Activated T-cell treated with anti-CD3 and anti-CD28 coated beads, Interleukin-2, amount 50 U/mL, for 72 hours (primary cell): ENCODE measurements at regions not wholly inside any gene's neighbourhood (a gene's known extent, or its start where the extent isn't known, plus 50 kb on each side); places are given as distances from the start of the nearest gene placed in this dataset.

ENCODE experiments used
- ATAC-seq, 2 donors: fragments of 150-1000 bp; cut with Tn5 transposase; replicated peaks in 1 of 2; 2 replicates each; pipeline ENCODE4 v1.10.0; 2021; ENCODE audit warnings: moderate library complexity in 2 of 2, mild to moderate bottlenecking in 1 of 2
- DNase-seq, 2 donors: peaks; one replicate each; pipeline ENCODE4 v3.0.0; 2021 to 2022; ENCODE audit warnings: mixed read lengths in 1 of 2
- H3K27ac Mint-ChIP-seq: one replicate; pipeline ENCODE4 v1.8.0; 2022; ENCODE audit warnings: mild to moderate bottlenecking, moderate library complexity, mixed read lengths
- H3K27me3 Mint-ChIP-seq: one replicate; pipeline ENCODE4 v1.8.0; 2022; ENCODE audit warnings: low read depth, mixed read lengths
- H3K36me3 Mint-ChIP-seq, 2 donors: one replicate each; pipeline ENCODE4 v1.8.0; 2022; ENCODE audit warnings: mixed read lengths in 2 of 2, mild to moderate bottlenecking in 1 of 2; ENCODE audit not compliant: insufficient read depth in 2 of 2
- H3K4me1 Mint-ChIP-seq: one replicate; pipeline ENCODE4 v1.8.0; 2022; ENCODE audit warnings: low read depth, mixed read lengths
- H3K4me3 Mint-ChIP-seq, 2 donors: one replicate each; pipeline ENCODE4 v1.8.0; 2022; ENCODE audit warnings: mild to moderate bottlenecking in 2 of 2, mixed read lengths in 2 of 2, moderate library complexity in 2 of 2
- H3K9me3 Mint-ChIP-seq, 2 donors: one replicate each; pipeline ENCODE4 v1.8.0; 2022; ENCODE audit warnings: mixed read lengths in 2 of 2

- H3K27me3 Mint-ChIP-seq = no peaks in the 10 kb centered on the region
- DNase-seq (no peak), ATAC-seq (no peak)
- peaks cover 8% of the 10 kb centered on the region for H3K4me1 Mint-ChIP-seq
- H3K36me3 Mint-ChIP-seq = no peaks in the 10 kb centered on the region
- H3K4me3 Mint-ChIP-seq = no peak overlapping the region
- H3K27ac Mint-ChIP-seq = no peak overlapping the region
- no peaks in the 10 kb centered on the region for H3K9me3 Mint-ChIP-seq
Observed at GRCh38 chr18:79579807-79580497, 99.7 kb upstream of the CTDP1 start.

GRCh38 chr18:79580498-79581171 is 99.0 kb upstream of the CTDP1 start:
- Mint-ChIP-seq H3K27ac (no peak overlapping the region), H3K36me3 (no peaks in the 10 kb centered on the region), H3K4me1 (peaks cover 1% of the 10 kb centered on the region), H3K9me3 (no peaks in the 10 kb centered on the region), H3K27me3 (no peaks in the 10 kb centered on the region), H3K4me3 (no peak overlapping the region)
- DNase-seq (no peak), ATAC-seq (no peak)

GRCh38 chr18:79581406-79581805 is 98.2 kb upstream of the CTDP1 start:
- ATAC-seq (no peak), DNase-seq (no peak)
- no peaks in the 10 kb centered on the region for H3K36me3 Mint-ChIP-seq
- H3K27me3 Mint-ChIP-seq = no peaks in the 10 kb centered on the region
- no peak overlapping the region for H3K4me3 Mint-ChIP-seq
- no peaks in the 10 kb centered on the region for H3K4me1 Mint-ChIP-seq
- no peak overlapping the region for H3K27ac Mint-ChIP-seq
- H3K9me3 Mint-ChIP-seq = no peaks in the 10 kb centered on the region

- Mint-ChIP-seq H3K4me3 (no peak overlapping the region), H3K27ac (no peak overlapping the region), H3K9me3 (no peaks in the 10 kb centered on the region), H3K36me3 (no peaks in the 10 kb centered on the region), H3K4me1 (no peaks in the 10 kb centered on the region), H3K27me3 (no peaks in the 10 kb centered on the region)
- DNase-seq (no peak), ATAC-seq (no peak)
Observed at GRCh38 chr18:79581911-79582310, 97.7 kb upstream of the CTDP1 start.

- DNase-seq = no peak
- H3K27ac Mint-ChIP-seq = no peak overlapping the region
- no peaks in the 10 kb centered on the region for H3K9me3 Mint-ChIP-seq
- no peak for ATAC-seq
- H3K4me1 Mint-ChIP-seq = no peaks in the 10 kb centered on the region
- H3K4me3 Mint-ChIP-seq = no peak overlapping the region
- no peaks in the 10 kb centered on the region for H3K27me3 Mint-ChIP-seq
- H3K36me3 Mint-ChIP-seq = no peaks in the 10 kb centered on the region
Observed at GRCh38 chr18:79582978-79583377, 96.6 kb upstream of the CTDP1 start.

GRCh38 chr18:79583426-79583825 is 96.2 kb upstream of the CTDP1 start:
- ATAC-seq = no peak
- no peak for DNase-seq

GRCh38 chr18:79583984-79584401 is 95.6 kb upstream of the CTDP1 start:
- no peaks in the 10 kb centered on the region for H3K4me1 Mint-ChIP-seq
- no peak overlapping the region for H3K27ac Mint-ChIP-seq
- H3K4me3 Mint-ChIP-seq = no peak overlapping the region
- H3K36me3 Mint-ChIP-seq = no peaks in the 10 kb centered on the region
- no peaks in the 10 kb centered on the region for H3K27me3 Mint-ChIP-seq
- no peak for ATAC-seq
- no peak for DNase-seq
- H3K9me3 Mint-ChIP-seq = no peaks in the 10 kb centered on the region

More at GRCh38 chr18:79583426-79583825, 96.2 kb upstream of the CTDP1 start:
- Mint-ChIP-seq H3K27me3 (no peaks in the 10 kb centered on the region), H3K4me3 (no peak overlapping the region), H3K9me3 (no peaks in the 10 kb centered on the region), H3K27ac (no peak overlapping the region), H3K36me3 (no peaks in the 10 kb centered on the region), H3K4me1 (no peaks in the 10 kb centered on the region)

- no peaks in the 10 kb centered on the region for H3K27me3 Mint-ChIP-seq
- ATAC-seq (no peak), DNase-seq (no peak)
- no peak overlapping the region for H3K27ac Mint-ChIP-seq
- H3K4me3 Mint-ChIP-seq = no peak overlapping the region
- H3K36me3 Mint-ChIP-seq = no peaks in the 10 kb centered on the region
- no peaks in the 10 kb centered on the region for H3K9me3 Mint-ChIP-seq
- no peaks in the 10 kb centered on the region for H3K4me1 Mint-ChIP-seq
Observed at GRCh38 chr18:79584491-79585394, 94.9 kb upstream of the CTDP1 start.

GRCh38 chr18:79585395-79586370 is 93.9 kb upstream of the CTDP1 start:
- Mint-ChIP-seq H3K27me3 (no peaks in the 10 kb centered on the region), H3K4me3 (no peak overlapping the region), H3K9me3 (no peaks in the 10 kb centered on the region), H3K4me1 (no peaks in the 10 kb centered on the region), H3K27ac (no peak overlapping the region), H3K36me3 (no peaks in the 10 kb centered on the region)
- DNase-seq (no peak), ATAC-seq (no peak)

- H3K9me3 Mint-ChIP-seq = no peaks in the 10 kb centered on the region
- no peak overlapping the region for H3K27ac Mint-ChIP-seq
- H3K27me3 Mint-ChIP-seq = no peaks in the 10 kb centered on the region
- DNase-seq (no peak), ATAC-seq (no peak)
- H3K36me3 Mint-ChIP-seq = no peaks in the 10 kb centered on the region
- H3K4me1 Mint-ChIP-seq = no peaks in the 10 kb centered on the region
- no peak overlapping the region for H3K4me3 Mint-ChIP-seq
Observed at GRCh38 chr18:79586436-79587225, 93.0 kb upstream of the CTDP1 start.

GRCh38 chr18:79587226-79587741 is 92.3 kb upstream of the CTDP1 start:
- H3K36me3 Mint-ChIP-seq = no peaks in the 10 kb centered on the region
- H3K27ac Mint-ChIP-seq = no peak overlapping the region
- DNase-seq = no peak
- H3K9me3 Mint-ChIP-seq = no peaks in the 10 kb centered on the region
- H3K4me1 Mint-ChIP-seq = no peaks in the 10 kb centered on the region
- no peaks in the 10 kb centered on the region for H3K27me3 Mint-ChIP-seq
- ATAC-seq = no peak
- no peak overlapping the region for H3K4me3 Mint-ChIP-seq
